Prostate gland (tissue), 2 donors: ENCODE measurements at regions not wholly inside any gene's neighbourhood (a gene's known extent, or its start where the extent isn't known, plus 50 kb on each side); places are given as distances from the start of the nearest gene placed in this dataset.

ENCODE experiments used
- DNase-seq: peaks from one replicate; pipeline ENCODE4 v3.0.0-alpha.2; 2019; ENCODE audit warnings: low spot score
- H3K27ac ChIP-seq, 2 donors: fragments of 200-600 bp; sonication (generic); 2 replicates each; pipeline ENCODE4 v1.5.1; 2017 to 2019
- H3K27me3 ChIP-seq: fragments of 200-600 bp; sonication (generic); replicated peaks from 2 replicates; pipeline ENCODE4 v1.5.1; 2019; ENCODE audit not compliant: insufficient read depth
- H3K36me3 ChIP-seq, 2 donors: fragments of 200-600 bp; sonication (generic); 1 replicate in 1 of 2; 2 replicates in 1 of 2; pipeline versions ENCODE4 v1.5.1 to v1.8.1; 2017 to 2019
- H3K4me1 ChIP-seq: fragments of 200-600 bp; sonication (generic); replicated peaks from 2 replicates; pipeline ENCODE4 v1.5.1; 2019
- H3K4me3 ChIP-seq, 2 donors: fragments of 200-600 bp; sonication (generic); 2 replicates each; pipeline ENCODE4 v1.5.1; 2017 to 2019
- H3K9me3 ChIP-seq: fragments of 200-600 bp; sonication (generic); 2 replicates; pipeline ENCODE4 v1.5.1; 2017
- CTCF ChIP-seq, 4 experiments: fragments of 200-600 bp in 2 of 4; fragments of 450-650 bp in 2 of 4; sonication (generic) in 2 of 4; IDR thresholded peaks; 1 replicate in 3 of 4; 2 replicates in 1 of 4; pipeline ENCODE4 v1.5.1; 2016 to 2019; ENCODE audit warnings: antibody characterized with exemption in 4 of 4, mild to moderate bottlenecking in 2 of 4, moderate library complexity in 2 of 4
- POLR2A ChIP-seq: fragments of 450-650 bp; IDR thresholded peaks from one replicate; pipeline ENCODE4 v1.6.1; 2016; ENCODE audit warnings: antibody characterized with exemption, mild to moderate bottlenecking
- POLR2AphosphoS5 ChIP-seq: sonication (generic); formaldehyde crosslinking; IDR thresholded peaks from one replicate; pipeline ENCODE4 v1.6.1; 2017; ENCODE audit warnings: antibody characterized with exemption
- WGBS: methylation state at CpG from one replicate; pipeline ENCODE4 v1.1.5; 2018; 5-methylcytosine and 5-hydroxymethylcytosine counted together
- intact Hi-C: fragments of 100-400 bp; cut with DNase I; formaldehyde crosslinking; loops from one replicate; pipeline ENCODE4 v1.14.2; 2022

GRCh38 chr4:81564025-81564424, 92.3 kb upstream of the RASGEF1B start:
- Histone ChIP-seq H3K36me3 (no peaks in the 10 kb centered on the region), H3K4me3 (no peak overlapping the region), H3K27me3 (no peaks in the 10 kb centered on the region), H3K27ac (no peak overlapping the region), H3K4me1 (no peaks in the 10 kb centered on the region), H3K9me3 (no peaks in the 10 kb centered on the region)
- no peak for DNase-seq
- intact Hi-C loops = no loop called here
- WGBS = 92% methylated on average over 3 of the region's 3 CpGs
- TF ChIP-seq POLR2AphosphoS5 (no peak), POLR2A (no peak)

GRCh38 chr4:81562093-81562492, 90.4 kb upstream of the RASGEF1B start:
- Histone ChIP-seq H3K9me3 (no peaks in the 10 kb centered on the region), H3K4me3 (no peak overlapping the region), H3K27me3 (no peaks in the 10 kb centered on the region), H3K36me3 (no peaks in the 10 kb centered on the region), H3K27ac (no peak overlapping the region), H3K4me1 (no peaks in the 10 kb centered on the region)
- WGBS = 86% methylated on average over 1 of the region's 1 CpG
- intact Hi-C loops = no loop called here
- no peak for DNase-seq
- TF ChIP-seq POLR2AphosphoS5 = no peak
- no peak for TF ChIP-seq CTCF (IDR thresholded peaks at IDR 0.05)
- TF ChIP-seq POLR2A = no peak

GRCh38 chr4:81557306-81557705, 85.6 kb upstream of the RASGEF1B start:
- Histone ChIP-seq H3K9me3 (no peaks in the 10 kb centered on the region), H3K36me3 (no peaks in the 10 kb centered on the region), H3K27ac (no peak overlapping the region), H3K4me3 (no peak overlapping the region), H3K4me1 (no peaks in the 10 kb centered on the region), H3K27me3 (no peaks in the 10 kb centered on the region)
- intact Hi-C loops = no loop called here
- TF ChIP-seq POLR2A = no peak
- no peak for TF ChIP-seq POLR2AphosphoS5
- TF ChIP-seq CTCF (IDR thresholded peaks at IDR 0.05) = no peak
- no peak for DNase-seq

GRCh38 chr4:81555489-81555888, 83.8 kb upstream of the RASGEF1B start:
- Histone ChIP-seq H3K9me3 (no peaks in the 10 kb centered on the region), H3K4me3 (no peak overlapping the region), H3K27me3 (no peaks in the 10 kb centered on the region), H3K36me3 (no peaks in the 10 kb centered on the region), H3K27ac (no peak overlapping the region), H3K4me1 (no peaks in the 10 kb centered on the region)
- DNase-seq = peak; percentile 5
- no peak for TF ChIP-seq CTCF (IDR thresholded peaks at IDR 0.05)
- intact Hi-C loops = no loop called here
- 11% methylated on average over 3 of the region's 3 CpGs for WGBS

GRCh38 chr4:81552086-81552485, 80.4 kb upstream of the RASGEF1B start:
- TF ChIP-seq CTCF (IDR thresholded peaks at IDR 0.05) (no peak), POLR2A (no peak), POLR2AphosphoS5 (no peak)
- WGBS = 83% methylated on average over 1 of the region's 1 CpG
- intact Hi-C loops = no loop called here

More at GRCh38 chr4:81552086-81552485, 80.4 kb upstream of the RASGEF1B start:
- Histone ChIP-seq H3K4me3 (no peak overlapping the region), H3K27me3 (no peaks in the 10 kb centered on the region), H3K36me3 (no peaks in the 10 kb centered on the region), H3K4me1 (no peaks in the 10 kb centered on the region), H3K9me3 (no peaks in the 10 kb centered on the region), H3K27ac (no peak overlapping the region)
- no peak for DNase-seq
